B cell (primary cell): ENCODE measurements at regions not wholly inside any gene's neighbourhood (a gene's known extent, or its start where the extent isn't known, plus 50 kb on each side); places are given as distances from the start of the nearest gene placed in this dataset.

Experiments
- ATAC-seq: fragments of 200-7000 bp; cut with Tn5 transposase; one replicate; pipeline ENCODE4 v1.10.0; 2021; ENCODE audit warnings: low read depth, mild to moderate bottlenecking, moderate number of reproducible peaks, moderate library complexity
- CTCF ChIA-PET: fragments of 350-600 bp; sonication (Branson Sonifier 250); formaldehyde crosslinking; loops from one replicate; lab custom pipeline; 2021; ENCODE audit warnings: antibody characterized with exemption, inconsistent platforms; lab: Charles Lee
- POLR2A ChIA-PET: fragments of 350-600 bp; sonication (Branson Sonifier 250); formaldehyde crosslinking; loops from one replicate; lab custom pipeline; 2021; ENCODE audit warnings: antibody characterized with exemption; lab: Charles Lee
- DNase-seq: peaks from one replicate; pipeline ENCODE4 v3.0.0; 2013
- H2AFZ ChIP-seq: 2 replicates; pipeline ENCODE4 v1.6.1; 2012; ENCODE audit warnings: mild to moderate bottlenecking, low read depth, low read length; ENCODE audit not compliant: insufficient read depth, poor library complexity, severe bottlenecking
- H3K27ac ChIP-seq, 2 donors: 1 replicate in 1 of 2; 2 replicates in 1 of 2; pipeline ENCODE4 v1.5.1; 2012 to 2013; ENCODE audit warnings: low read length in 2 of 2, mild to moderate bottlenecking in 2 of 2, moderate library complexity in 1 of 2
- H3K27me3 ChIP-seq, 4 experiments: fragments of 200-600 bp in 1 of 4; sonication (generic) in 1 of 4; replicated peaks in 1 of 4; 1 replicate in 2 of 4; 2 replicates in 2 of 4; pipeline versions ENCODE4 v1.6.1 to v1.7.0; 2013 to 2016; ENCODE audit warnings: low read length in 3 of 4, mild to moderate bottlenecking in 2 of 4, mixed read lengths in 1 of 4, moderate library complexity in 1 of 4; ENCODE audit not compliant: insufficient read depth in 4 of 4, control insufficient read depth in 3 of 4; ENCODE audit errors: control extremely low read depth in 1 of 4
- H3K36me3 ChIP-seq, 2 experiments: replicated peaks in 1 of 2; 1 replicate in 1 of 2; 2 replicates in 1 of 2; pipeline versions ENCODE4 v1.6.1 to v1.7.1; 2013; ENCODE audit warnings: low read length in 1 of 2; ENCODE audit not compliant: insufficient read depth in 2 of 2, control insufficient read depth in 1 of 2; ENCODE audit errors: control extremely low read depth in 1 of 2, extremely low read depth in 1 of 2
- H3K4me1 ChIP-seq, 2 donors: fragments of 200-600 bp in 1 of 2; sonication (generic) in 1 of 2; 1 replicate in 1 of 2; 2 replicates in 1 of 2; pipeline versions ENCODE4 v1.5.1 to v1.6.1; 2013 to 2017; ENCODE audit warnings: low read length in 2 of 2; ENCODE audit not compliant: control insufficient read depth in 2 of 2, insufficient read depth in 2 of 2
- H3K4me2 ChIP-seq: replicated peaks from 2 replicates; pipeline ENCODE3; 2012; ENCODE audit warnings: mild to moderate bottlenecking, low read depth, low read length; ENCODE audit not compliant: poor library complexity, severe bottlenecking
- H3K4me3 ChIP-seq, 5 experiments: fragments of 200-600 bp in 1 of 5; sonication (generic) in 1 of 5; 1 replicate in 3 of 5; 2 replicates in 2 of 5; pipeline versions ENCODE4 v1.5.1 to v1.7.0; 2011 to 2016; ENCODE audit warnings: low read length in 4 of 5, mild to moderate bottlenecking in 4 of 5, low read depth in 2 of 5, control low read depth in 1 of 5, moderate library complexity in 1 of 5; ENCODE audit not compliant: insufficient read depth in 1 of 5; ENCODE audit errors: control extremely low read depth in 1 of 5, extremely low read depth in 1 of 5
- H3K79me2 ChIP-seq: fragments of 200-600 bp; sonication (generic); one replicate; pipeline ENCODE4 v1.6.0; 2016; ENCODE audit warnings: low read length; ENCODE audit not compliant: control insufficient read depth, insufficient read depth
- H3K9ac ChIP-seq: fragments of 200-600 bp; sonication (generic); 2 replicates; pipeline ENCODE4 v1.6.1; 2017; ENCODE audit warnings: mild to moderate bottlenecking, low read length, moderate library complexity
- H3K9me3 ChIP-seq, 3 donors: one replicate each; pipeline versions ENCODE4 v1.6.1 to v1.7.1; 2013; ENCODE audit warnings: low read length in 2 of 3; ENCODE audit not compliant: control insufficient read depth in 2 of 3, insufficient read depth in 1 of 3; ENCODE audit errors: control extremely low read depth in 1 of 3
- H4K20me1 ChIP-seq: 2 replicates; pipeline ENCODE4 v1.6.0; 2012; ENCODE audit warnings: mild to moderate bottlenecking, low read length; ENCODE audit not compliant: insufficient read depth, control insufficient read depth, poor library complexity, severe bottlenecking
- H3K27ac Mint-ChIP-seq: one replicate; pipeline ENCODE4 v1.8.0; 2021; ENCODE audit warnings: mixed read lengths
- H3K27me3 Mint-ChIP-seq: one replicate; pipeline ENCODE4 v1.8.0; 2021; ENCODE audit warnings: mixed read lengths
- H3K4me1 Mint-ChIP-seq: one replicate; pipeline ENCODE4 v1.8.0; 2021; ENCODE audit warnings: mixed read lengths
- H3K4me3 Mint-ChIP-seq: one replicate; pipeline ENCODE4 v1.8.0; 2021; ENCODE audit warnings: mixed read lengths
- H3K9me3 Mint-ChIP-seq: one replicate; pipeline ENCODE4 v1.8.0; 2022; ENCODE audit warnings: mixed read lengths; ENCODE audit not compliant: insufficient read depth
- CTCF ChIP-seq: fragments of 200-600 bp; IDR thresholded peaks from one replicate; pipeline ENCODE4 v1.8.0; 2022; ENCODE audit warnings: antibody characterized with exemption, mild to moderate bottlenecking
- EZH2 ChIP-seq: IDR thresholded peaks from 2 replicates; pipeline ENCODE4 v1.6.1; 2012; ENCODE audit warnings: borderline replicate concordance, low read depth, mild to moderate bottlenecking, moderate library complexity, low read length; ENCODE audit not compliant: insufficient read depth, poor library complexity, severe bottlenecking
- WGBS: methylation state at CpG from one replicate; pipeline ENCODE4 v1.1.5; 2013; ENCODE audit warnings: missing lambda C conversion rate; ENCODE audit not compliant: insufficient coverage; 5-methylcytosine and 5-hydroxymethylcytosine counted together
- intact Hi-C: fragments of 100-400 bp; cut with micrococcal nuclease; formaldehyde crosslinking; loops from one replicate; pipeline ENCODE4 v1.10.0; 2022

- POLR2A ChIA-PET = no interaction called here
- Histone ChIP-seq H4K20me1 (no peaks in the 10 kb centered on the region), H3K27me3 (no peaks in the 10 kb centered on the region), H3K27ac (no peak overlapping the region), H3K4me2 (no peak overlapping the region), H3K79me2 (no peaks in the 10 kb centered on the region), H3K4me3 (no peak overlapping the region), H3K9ac (no peak overlapping the region), H3K4me1 (no peaks in the 10 kb centered on the region), H3K9me3 (peaks cover 0 to 14% (median 2%) of the 10 kb centered on the region in 3 donors), H3K36me3 (no peaks in the 10 kb centered on the region), H2AFZ (no peak overlapping the region)
- ATAC-seq (no peak), DNase-seq (no peak)
- intact Hi-C loops = no loop called here
- CTCF ChIA-PET = no interaction called here
- no peak overlapping the region for H3K4me3 Mint-ChIP-seq
- no peak overlapping the region for H3K27ac Mint-ChIP-seq
- H3K4me1 Mint-ChIP-seq = no peaks in the 10 kb centered on the region
- H3K9me3 Mint-ChIP-seq = peaks cover 9% of the 10 kb centered on the region
- no peaks in the 10 kb centered on the region for H3K27me3 Mint-ChIP-seq
- TF ChIP-seq EZH2 = no peak
- no peak for TF ChIP-seq CTCF
- WGBS = 98% methylated on average over 4 of the region's 4 CpGs
Observed at GRCh38 chr5:30698217-30698616, 495.3 kb upstream of the CDH6 start.

GRCh38 chr5:30693326-30693725 lies 500.2 kb upstream of the CDH6 start:
- Histone ChIP-seq H3K9ac (no peak overlapping the region), H2AFZ (no peak overlapping the region), H4K20me1 (no peaks in the 10 kb centered on the region), H3K4me2 (no peak overlapping the region), H3K79me2 (no peaks in the 10 kb centered on the region), H3K9me3 (peaks cover under 1 to 7% (median 2%) of the 10 kb centered on the region in 3 donors), H3K27ac (no peak overlapping the region), H3K4me3 (no peak overlapping the region), H3K36me3 (no peaks in the 10 kb centered on the region), H3K4me1 (no peaks in the 10 kb centered on the region), H3K27me3 (no peaks in the 10 kb centered on the region)
- H3K27ac Mint-ChIP-seq = no peak overlapping the region
- TF ChIP-seq CTCF (no peak), EZH2 (no peak)
- ATAC-seq = no peak
- intact Hi-C loops = no loop called here
- H3K9me3 Mint-ChIP-seq = no peaks in the 10 kb centered on the region
- WGBS = no CpG with 5 or more reads among the region's 2 CpGs
- H3K4me3 Mint-ChIP-seq = no peak overlapping the region
- no peaks in the 10 kb centered on the region for H3K4me1 Mint-ChIP-seq
- no peaks in the 10 kb centered on the region for H3K27me3 Mint-ChIP-seq
- ChIA-PET POLR2A (no interaction called here), CTCF (no interaction called here)
- DNase-seq = no peak
